ENCODE measurements at regions not wholly inside any gene's neighbourhood (a gene's known extent, or its start where the extent isn't known, plus 50 kb on each side); places are given as distances from the start of the nearest gene placed in this dataset.
"Not testable (repeated sequence)": the region's sequence is repeated elsewhere in the genome, so short reads cannot be mapped to it uniquely, and the experiment has no call there.

GRCh38 chr22:48729499-48730171 lies 1098.0 kb downstream of the BRD1 start:
- DNase-seq (ENCODE audit: low spot score): no peak

GRCh38 chr22:48727454-48728058 lies 1100.1 kb downstream of the BRD1 start:
- no peak for DNase-seq (ENCODE audit: low spot score)

DNA sequence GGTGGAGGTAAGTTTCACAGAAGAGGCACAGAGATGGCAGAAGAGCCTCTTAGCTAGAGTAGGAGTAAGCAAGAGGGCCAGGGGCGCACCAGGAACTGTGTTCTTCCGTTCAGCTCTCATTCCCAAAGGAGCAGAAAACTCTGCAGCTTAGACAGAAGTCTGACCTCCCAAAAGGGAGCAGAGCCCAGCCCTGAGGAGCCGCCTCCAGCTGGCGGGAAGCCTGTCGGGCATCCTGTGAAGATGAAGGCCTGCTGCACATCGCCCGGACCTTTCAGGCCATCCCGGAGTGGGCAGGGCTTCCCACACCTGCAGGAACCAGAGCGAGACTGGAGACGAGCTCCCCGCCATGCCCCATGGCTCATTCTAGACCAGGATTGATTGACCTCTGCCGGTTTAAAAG lies 1102.8 kb downstream of the BRD1 start:
- DNase-seq (ENCODE audit: low spot score): no peak

DNA sequence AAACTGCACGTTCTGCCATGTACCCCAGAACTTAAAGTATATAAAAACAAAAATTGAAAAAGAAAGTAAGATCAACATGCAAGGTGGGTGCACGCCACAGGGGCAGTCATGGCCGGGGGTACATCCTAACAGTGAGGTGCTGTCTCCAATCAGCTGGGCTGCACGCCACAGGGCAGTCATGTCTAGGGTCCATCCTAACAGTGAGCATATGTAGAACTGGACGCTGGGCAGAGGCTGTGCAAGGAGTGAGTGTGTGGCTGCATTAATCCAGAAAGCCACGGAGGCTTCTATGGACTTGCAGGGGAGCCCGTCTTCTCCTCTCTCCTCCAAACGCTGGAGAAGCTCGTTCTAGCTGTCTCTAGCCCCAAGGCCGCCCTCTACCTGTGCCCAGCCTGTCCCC lies 1105.0 kb downstream of the BRD1 start:
- DNase-seq (ENCODE audit: low spot score): no peak

DNA sequence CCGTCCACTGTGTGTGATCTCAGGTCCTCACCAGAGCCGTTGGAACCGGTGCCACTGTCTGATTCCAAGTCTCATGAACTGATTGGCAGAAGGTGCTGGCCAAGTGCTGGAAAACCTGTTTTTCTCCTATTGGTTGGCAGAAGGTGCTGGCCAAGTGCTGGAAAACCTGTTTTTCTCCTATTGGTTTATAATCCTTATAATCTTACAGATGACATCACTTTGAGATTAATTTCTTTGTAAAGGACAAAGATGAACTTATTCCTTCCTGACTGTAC lies 1106.3 kb downstream of the BRD1 start:
- DNase-seq (ENCODE audit: low spot score): no peak

DNA sequence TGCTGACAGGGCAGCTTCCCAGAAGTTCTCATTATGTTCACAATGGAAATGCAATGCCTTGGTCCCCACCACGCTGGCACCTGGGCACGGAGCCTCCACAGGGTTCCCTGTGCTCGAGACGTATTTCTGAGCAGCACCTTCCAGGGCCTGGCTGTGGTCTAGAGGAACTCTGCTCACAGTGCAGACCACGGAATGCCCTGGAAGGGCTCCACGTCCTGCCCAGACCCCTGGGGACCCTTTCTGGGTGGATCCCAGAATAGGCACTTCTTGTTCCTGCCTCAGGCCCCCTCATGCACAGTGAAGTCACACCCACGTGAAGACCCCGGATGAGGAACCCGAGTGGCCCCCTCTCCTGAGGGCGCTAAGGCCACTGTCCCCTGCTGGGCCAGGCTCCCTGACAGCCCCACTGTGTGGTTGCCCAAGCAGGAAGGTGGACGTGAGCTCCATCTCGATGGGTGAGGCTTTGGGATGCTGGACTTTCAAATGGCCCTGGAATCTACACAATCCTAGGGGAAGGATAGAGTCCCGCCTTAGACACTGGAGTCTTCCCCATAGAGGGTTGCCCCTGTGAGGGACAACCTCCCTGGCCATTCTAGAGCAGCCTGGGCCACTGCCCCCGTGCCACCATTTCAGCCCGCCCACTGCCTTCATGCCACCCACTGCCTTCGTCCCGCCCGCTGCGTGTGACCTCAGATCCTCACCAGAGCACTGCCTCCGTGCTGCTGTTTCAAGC lies 1106.8 kb downstream of the BRD1 start:
- no peak for DNase-seq (ENCODE audit: low spot score)

GRCh38 chr22:48719978-48720661 lies 1107.6 kb downstream of the BRD1 start:
- no peak for DNase-seq (ENCODE audit: low spot score)

DNA sequence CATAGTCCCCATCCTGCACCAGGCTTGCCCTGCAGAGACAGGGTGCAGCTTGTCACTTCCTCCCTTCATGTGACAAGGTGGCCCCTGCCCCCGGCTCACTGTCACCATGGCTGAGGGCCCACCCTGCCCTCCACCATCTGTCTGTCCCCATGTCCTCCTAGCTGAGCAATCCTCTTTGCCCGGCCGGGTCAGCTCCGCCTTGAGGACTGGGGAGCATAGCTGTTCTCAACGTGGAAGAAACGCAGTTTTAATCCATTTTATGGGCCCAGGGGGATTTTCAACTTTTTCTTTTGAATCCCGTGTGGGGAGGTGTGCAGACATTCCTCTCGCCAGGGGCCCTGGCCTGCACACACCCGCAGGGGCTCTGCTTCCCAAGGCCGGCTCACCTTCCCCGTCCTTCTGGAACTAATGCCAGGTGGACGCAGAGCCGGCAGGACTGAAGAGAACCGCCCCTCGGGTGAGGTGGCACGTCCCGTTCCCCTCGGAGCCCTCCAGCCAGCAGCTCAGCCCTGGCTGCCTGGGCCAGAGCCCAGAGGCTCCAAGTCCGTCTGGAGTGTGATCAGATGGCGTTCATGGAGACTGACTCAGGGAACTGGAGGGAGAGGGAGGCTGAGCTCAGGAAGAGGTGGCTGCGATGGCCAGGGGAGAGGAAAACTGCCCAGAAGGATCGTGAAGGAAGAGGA lies 1108.7 kb downstream of the BRD1 start:
- no peak for DNase-seq (ENCODE audit: low spot score)

DNA sequence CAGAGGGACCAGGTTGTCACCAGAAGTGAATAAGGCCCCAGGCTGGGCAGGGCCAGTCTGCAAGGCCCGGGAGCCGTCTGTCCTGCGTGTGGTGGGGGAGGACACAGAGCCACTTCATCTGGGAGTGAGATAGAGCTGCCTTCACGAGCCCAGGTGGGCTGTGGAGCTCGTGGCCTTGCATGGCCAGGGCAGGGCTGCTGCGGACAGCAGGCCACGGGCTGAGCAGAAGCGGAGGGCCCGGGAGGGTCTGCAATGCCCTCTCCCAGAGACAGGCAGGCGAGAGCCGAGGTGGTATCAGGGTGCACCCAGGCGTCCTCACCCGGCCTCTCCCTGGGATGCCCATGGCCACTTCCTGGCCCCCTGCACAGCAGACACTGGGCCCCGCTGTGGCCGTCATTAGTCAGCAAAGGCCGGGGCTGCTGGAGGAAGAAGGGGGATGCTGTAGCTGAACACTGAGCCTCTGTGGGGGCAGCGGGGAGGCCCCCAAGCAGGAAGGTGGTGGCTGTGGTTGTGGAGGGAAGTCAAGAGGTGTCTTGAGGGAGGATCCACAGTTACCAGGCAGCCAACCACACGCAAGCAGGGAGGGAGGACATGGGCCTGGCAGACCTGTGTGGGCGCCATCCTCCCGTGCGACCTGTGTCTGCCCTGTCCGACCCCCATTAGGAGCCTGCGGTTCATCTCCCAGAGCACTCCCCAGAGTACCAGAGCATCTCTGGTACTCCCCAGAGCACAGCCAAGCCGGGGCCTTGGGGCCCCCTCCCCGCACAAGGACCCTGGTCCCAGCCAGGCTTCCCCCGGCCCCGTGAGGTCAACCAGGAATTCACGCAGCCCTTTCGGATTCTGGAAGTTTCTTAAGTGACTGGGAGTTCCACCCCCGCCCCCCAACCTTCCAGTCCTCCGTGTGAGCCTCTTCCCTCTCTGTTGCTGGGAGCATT lies 1109.5 kb downstream of the BRD1 start:
- DNase-seq (ENCODE audit: low spot score): no peak

GRCh38 chr22:48717076-48717810 lies 1110.4 kb downstream of the BRD1 start:
- no peak for DNase-seq (ENCODE audit: low spot score)

DNA sequence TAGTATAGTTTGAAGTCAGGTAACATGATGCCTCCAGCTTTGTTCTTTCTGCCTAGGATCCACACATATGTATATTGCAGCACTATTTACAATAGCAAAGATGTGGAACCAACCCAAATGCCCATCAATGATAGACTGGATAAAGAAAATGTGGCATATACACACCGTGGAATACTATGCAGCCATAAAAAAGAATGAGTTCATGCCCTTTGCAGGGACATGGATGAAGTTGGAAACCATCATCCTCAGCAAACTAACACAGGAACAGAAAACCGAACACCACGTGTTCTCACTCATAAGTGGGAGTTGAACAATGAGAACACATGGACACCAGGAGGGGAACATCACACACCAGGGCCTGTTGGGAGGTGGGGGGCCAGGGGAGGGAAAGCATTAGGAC lies 1111.5 kb downstream of the BRD1 start:
- not testable (repeated sequence) for DNase-seq (ENCODE audit: low spot score)

DNA sequence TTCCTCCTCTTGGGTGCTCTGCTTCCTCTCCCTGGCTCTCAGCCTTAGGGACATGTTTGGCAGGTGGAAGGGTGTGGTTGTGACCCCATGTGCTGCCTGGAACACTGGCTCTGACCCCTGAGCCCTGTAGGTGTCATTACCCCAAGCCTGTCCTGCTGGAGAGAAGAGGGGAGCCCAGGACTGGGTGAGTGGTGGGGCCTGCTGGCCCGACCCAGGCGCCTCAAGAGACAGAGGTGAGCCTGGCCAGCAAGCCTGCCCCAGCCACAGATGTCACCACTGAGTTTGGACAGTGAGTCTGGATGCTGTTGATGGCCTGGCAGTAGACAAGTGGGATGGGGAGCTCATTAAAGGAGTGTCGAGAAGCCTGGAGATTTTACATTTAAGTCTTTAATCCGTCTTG lies 1112.2 kb downstream of the BRD1 start:
- no peak for DNase-seq (ENCODE audit: low spot score)

DNA sequence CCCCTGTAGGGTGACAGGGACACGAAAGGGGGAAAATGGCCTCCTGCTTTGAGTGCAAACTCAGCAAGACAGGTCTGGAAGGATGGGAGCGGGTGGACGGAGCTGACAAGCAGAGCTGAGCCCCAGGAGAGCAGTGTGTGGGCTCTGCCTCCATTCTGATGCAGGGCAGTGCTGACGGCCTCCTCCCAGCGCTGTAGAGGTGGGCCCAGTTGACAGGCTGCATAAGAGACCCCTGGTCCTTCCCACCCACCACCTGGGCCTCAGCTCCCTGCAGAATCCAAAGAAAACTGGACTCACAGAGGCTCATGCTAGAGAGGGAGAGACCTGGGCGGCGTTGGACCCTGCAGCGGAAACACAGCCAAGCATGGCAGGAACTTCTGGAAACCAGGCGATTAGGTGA lies 1113.4 kb downstream of the BRD1 start:
- DNase-seq (ENCODE audit: low spot score): no peak

DNA sequence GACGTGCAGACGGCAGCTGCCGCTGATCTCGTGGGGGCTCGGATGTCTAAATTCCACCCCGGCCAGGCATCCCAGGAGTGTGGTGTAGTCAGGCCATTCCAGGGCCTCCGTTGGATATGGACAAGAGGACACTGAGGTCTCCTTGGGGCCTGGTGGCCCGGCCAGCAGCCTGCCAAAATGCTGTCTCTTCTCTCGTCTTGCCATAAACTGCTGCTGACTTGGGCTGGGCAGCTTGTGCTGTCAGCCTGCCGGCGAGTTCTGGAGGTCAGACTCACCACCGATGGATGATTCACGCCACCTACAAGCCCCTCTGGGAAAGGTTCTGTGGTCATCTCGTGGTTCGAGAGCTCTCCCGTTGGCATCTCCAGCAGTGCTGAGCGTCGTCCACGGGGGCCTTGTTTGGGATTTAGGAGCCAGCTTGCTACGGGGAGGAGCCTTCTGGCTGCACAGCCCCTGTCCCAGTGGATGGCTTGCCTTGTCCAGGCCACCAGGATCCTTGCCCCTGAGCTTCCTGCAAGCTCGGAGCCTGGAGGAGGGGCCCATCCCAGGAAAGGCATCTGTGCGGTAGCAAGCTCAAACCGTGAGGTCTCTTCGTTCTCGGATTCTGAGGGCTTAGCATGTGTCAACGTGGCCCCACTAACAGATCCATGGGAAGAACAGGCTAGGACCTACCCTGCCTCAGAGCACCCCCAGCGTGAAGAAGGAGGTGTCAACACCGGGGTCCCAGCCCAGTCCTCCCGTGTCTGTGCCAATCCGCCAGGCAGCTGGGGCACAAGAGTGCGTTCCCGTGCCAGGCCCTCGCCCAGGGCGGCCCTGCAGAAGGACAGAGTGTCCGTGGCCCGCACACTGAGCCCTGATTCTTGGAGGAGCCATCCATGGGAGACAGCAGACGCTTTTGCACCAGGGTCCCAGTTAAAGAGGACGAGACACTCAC lies 1114.1 kb downstream of the BRD1 start:
- DNase-seq (ENCODE audit: low spot score): no peak

- DNase-seq (ENCODE audit: low spot score): no peak
Measured at GRCh38 chr22:48712558-48713271, 1115.0 kb downstream of the BRD1 start.

GRCh38 chr22:48711669-48712068 lies 1116.0 kb downstream of the BRD1 start:
- no peak for DNase-seq (ENCODE audit: low spot score)

- DNase-seq (ENCODE audit: low spot score): no peak
Measured at GRCh38 chr22:48711031-48711431, 1116.6 kb downstream of the BRD1 start.

- no peak for DNase-seq (ENCODE audit: low spot score)
Measured at GRCh38 chr22:48710410-48710809, 1117.3 kb downstream of the BRD1 start.

- no peak for DNase-seq (ENCODE audit: low spot score)
Measured at GRCh38 chr22:48709976-48710375, 1117.7 kb downstream of the BRD1 start.
